HCT116 (cell line): ENCODE measurements at regions not wholly inside any gene's neighbourhood (a gene's known extent, or its start where the extent isn't known, plus 50 kb on each side); places are given as distances from the start of the nearest gene placed in this dataset.

Experiments used
- EGR1 ChIP-seq: IDR thresholded peaks from 2 replicates; pipeline ENCODE4 v1.6.1; 2012; ENCODE audit warnings: low read depth
- EZH2 ChIP-seq: fragments of 200-600 bp; sonication (generic); IDR thresholded peaks from 2 replicates; pipeline ENCODE4 v1.6.1; 2017; ENCODE audit warnings: antibody characterized with exemption, mixed run types
- JUND ChIP-seq: IDR thresholded peaks from 2 replicates; pipeline ENCODE4 v1.6.1; 2012
- MAX ChIP-seq: IDR thresholded peaks from 2 replicates; pipeline ENCODE4 v1.6.1; 2012
- POLR2A ChIP-seq: IDR thresholded peaks from 2 replicates; pipeline ENCODE4 v1.7.0; 2011; ENCODE audit warnings: borderline replicate concordance; ENCODE audit not compliant: insufficient read depth, insufficient read length; ENCODE audit errors: extremely low read depth
- POLR2AphosphoS5 ChIP-seq: IDR thresholded peaks from 2 replicates; pipeline ENCODE4 v1.6.1; 2011; ENCODE audit warnings: mild to moderate bottlenecking, low read depth, low read length, moderate library complexity
- RAD21 ChIP-seq: IDR thresholded peaks from 2 replicates; pipeline ENCODE4 v1.6.1; 2012; ENCODE audit warnings: low read depth, mild to moderate bottlenecking
- YY1 ChIP-seq: IDR thresholded peaks from 2 replicates; pipeline ENCODE4 v1.6.1; 2011; ENCODE audit warnings: low read length, low read depth, moderate library complexity, mild to moderate bottlenecking; ENCODE audit not compliant: insufficient replicate concordance; ENCODE audit errors: extremely low read depth
- ZFX ChIP-seq: fragments of 450-650 bp; IDR thresholded peaks from 2 replicates; pipeline ENCODE4 v1.6.1; 2017
- TF ChIP-seq, protein P1 (sequence below), 3 experiments: fragments of 200-600 bp in 1 of 3; sonication (generic) in 1 of 3; IDR thresholded peaks in 2 of 3; conservative IDR thresholded peaks in 1 of 3; 2 replicates each; pipeline ENCODE4 v1.5.1; 2012 to 2017; ENCODE audit warnings: low read depth in 2 of 3, low read length in 2 of 3, antibody characterized with exemption in 1 of 3, borderline replicate concordance in 1 of 3, control low read depth in 1 of 3, mild to moderate bottlenecking in 1 of 3, mixed read lengths in 1 of 3, mixed run types in 1 of 3, moderate library complexity in 1 of 3; ENCODE audit not compliant: insufficient read depth in 1 of 3
- TF ChIP-seq, protein P2 (sequence below): IDR thresholded peaks from 2 replicates; pipeline ENCODE4 v1.6.1; 2012; ENCODE audit warnings: low read depth

GRCh38 chr2:40646642-40647041 is 194.8 kb upstream of the SLC8A1 start:
- TF ChIP-seq, protein P1, sequence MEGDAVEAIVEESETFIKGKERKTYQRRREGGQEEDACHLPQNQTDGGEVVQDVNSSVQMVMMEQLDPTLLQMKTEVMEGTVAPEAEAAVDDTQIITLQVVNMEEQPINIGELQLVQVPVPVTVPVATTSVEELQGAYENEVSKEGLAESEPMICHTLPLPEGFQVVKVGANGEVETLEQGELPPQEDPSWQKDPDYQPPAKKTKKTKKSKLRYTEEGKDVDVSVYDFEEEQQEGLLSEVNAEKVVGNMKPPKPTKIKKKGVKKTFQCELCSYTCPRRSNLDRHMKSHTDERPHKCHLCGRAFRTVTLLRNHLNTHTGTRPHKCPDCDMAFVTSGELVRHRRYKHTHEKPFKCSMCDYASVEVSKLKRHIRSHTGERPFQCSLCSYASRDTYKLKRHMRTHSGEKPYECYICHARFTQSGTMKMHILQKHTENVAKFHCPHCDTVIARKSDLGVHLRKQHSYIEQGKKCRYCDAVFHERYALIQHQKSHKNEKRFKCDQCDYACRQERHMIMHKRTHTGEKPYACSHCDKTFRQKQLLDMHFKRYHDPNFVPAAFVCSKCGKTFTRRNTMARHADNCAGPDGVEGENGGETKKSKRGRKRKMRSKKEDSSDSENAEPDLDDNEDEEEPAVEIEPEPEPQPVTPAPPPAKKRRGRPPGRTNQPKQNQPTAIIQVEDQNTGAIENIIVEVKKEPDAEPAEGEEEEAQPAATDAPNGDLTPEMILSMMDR (IDR thresholded peaks at IDR 0.05 in 2 of 3, conservative IDR thresholded peaks at IDR 0.05 in 1 of 3; ENCODE audit: borderline replicate concordance in 1 of 3, insufficient read depth in 1 of 3, low read depth in 2 of 3, low read length in 2 of 3), result no peak
- TF ChIP-seq RAD21, result no peak
- no peak for TF ChIP-seq EGR1
- no peak for TF ChIP-seq POLR2AphosphoS5
- no peak for TF ChIP-seq YY1
- no peak for TF ChIP-seq POLR2A
- no peak for TF ChIP-seq MAX
- TF ChIP-seq EZH2, result no peak
- TF ChIP-seq, protein P2, sequence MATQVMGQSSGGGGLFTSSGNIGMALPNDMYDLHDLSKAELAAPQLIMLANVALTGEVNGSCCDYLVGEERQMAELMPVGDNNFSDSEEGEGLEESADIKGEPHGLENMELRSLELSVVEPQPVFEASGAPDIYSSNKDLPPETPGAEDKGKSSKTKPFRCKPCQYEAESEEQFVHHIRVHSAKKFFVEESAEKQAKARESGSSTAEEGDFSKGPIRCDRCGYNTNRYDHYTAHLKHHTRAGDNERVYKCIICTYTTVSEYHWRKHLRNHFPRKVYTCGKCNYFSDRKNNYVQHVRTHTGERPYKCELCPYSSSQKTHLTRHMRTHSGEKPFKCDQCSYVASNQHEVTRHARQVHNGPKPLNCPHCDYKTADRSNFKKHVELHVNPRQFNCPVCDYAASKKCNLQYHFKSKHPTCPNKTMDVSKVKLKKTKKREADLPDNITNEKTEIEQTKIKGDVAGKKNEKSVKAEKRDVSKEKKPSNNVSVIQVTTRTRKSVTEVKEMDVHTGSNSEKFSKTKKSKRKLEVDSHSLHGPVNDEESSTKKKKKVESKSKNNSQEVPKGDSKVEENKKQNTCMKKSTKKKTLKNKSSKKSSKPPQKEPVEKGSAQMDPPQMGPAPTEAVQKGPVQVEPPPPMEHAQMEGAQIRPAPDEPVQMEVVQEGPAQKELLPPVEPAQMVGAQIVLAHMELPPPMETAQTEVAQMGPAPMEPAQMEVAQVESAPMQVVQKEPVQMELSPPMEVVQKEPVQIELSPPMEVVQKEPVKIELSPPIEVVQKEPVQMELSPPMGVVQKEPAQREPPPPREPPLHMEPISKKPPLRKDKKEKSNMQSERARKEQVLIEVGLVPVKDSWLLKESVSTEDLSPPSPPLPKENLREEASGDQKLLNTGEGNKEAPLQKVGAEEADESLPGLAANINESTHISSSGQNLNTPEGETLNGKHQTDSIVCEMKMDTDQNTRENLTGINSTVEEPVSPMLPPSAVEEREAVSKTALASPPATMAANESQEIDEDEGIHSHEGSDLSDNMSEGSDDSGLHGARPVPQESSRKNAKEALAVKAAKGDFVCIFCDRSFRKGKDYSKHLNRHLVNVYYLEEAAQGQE, result no peak
- no peak for TF ChIP-seq ZFX
- no peak for TF ChIP-seq JUND
